ENCODE measurements at regions not wholly inside any gene's neighbourhood (a gene's known extent, or its start where the extent isn't known, plus 50 kb on each side); places are given as distances from the start of the nearest gene placed in this dataset.
A peak's percentile ranks its signal among the peaks of the same experiment; 100 is the strongest.

DNA sequence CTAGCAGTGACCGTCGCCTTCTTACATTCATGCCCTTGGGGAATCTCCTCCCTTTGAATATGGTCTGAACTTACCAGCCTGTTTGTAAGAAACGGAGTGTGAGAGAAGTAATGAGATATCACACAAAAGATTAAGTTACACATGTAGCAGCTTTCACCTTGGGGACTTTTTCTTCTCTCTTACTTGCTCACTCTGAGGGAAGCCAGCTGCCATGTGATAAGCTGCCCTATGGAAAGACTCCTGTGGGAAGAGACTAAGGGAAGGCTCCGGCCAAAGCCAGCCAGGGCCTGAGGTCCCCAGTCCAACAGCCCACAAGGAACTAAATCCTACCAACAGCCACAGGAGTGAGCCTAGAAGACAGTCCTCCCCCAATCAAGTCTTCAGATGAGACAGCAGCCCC lies 190.4 kb upstream of the TSC22D2 start:
- no peak overlapping the region for H3K27ac ChIP-seq
- TF ChIP-seq, protein P1, sequence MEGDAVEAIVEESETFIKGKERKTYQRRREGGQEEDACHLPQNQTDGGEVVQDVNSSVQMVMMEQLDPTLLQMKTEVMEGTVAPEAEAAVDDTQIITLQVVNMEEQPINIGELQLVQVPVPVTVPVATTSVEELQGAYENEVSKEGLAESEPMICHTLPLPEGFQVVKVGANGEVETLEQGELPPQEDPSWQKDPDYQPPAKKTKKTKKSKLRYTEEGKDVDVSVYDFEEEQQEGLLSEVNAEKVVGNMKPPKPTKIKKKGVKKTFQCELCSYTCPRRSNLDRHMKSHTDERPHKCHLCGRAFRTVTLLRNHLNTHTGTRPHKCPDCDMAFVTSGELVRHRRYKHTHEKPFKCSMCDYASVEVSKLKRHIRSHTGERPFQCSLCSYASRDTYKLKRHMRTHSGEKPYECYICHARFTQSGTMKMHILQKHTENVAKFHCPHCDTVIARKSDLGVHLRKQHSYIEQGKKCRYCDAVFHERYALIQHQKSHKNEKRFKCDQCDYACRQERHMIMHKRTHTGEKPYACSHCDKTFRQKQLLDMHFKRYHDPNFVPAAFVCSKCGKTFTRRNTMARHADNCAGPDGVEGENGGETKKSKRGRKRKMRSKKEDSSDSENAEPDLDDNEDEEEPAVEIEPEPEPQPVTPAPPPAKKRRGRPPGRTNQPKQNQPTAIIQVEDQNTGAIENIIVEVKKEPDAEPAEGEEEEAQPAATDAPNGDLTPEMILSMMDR (IDR thresholded peaks at IDR 0.05) = no peak
- ATAC-seq (no peak), DNase-seq (no peak)
- H3K36me3 ChIP-seq = no peaks in the 10 kb centered on the region
- intact Hi-C loops (cut with DNase I) = loop anchor here in 1 of 10 donors (10.0 kb wide), 1 partner anchor 253 kb away; no protein-coding TSS in a partner anchor
- peaks cover 0 to 27% (median 20%) of the 10 kb centered on the region in 9 donors for H3K4me1 ChIP-seq
- 94 to 98% methylated on average over 4 of the region's 4 CpGs for WGBS, 2 donors
- peaks cover 0 to 9% (median 0%) of the 10 kb centered on the region in 11 donors for H3K9me3 ChIP-seq
- H3K4me3 ChIP-seq = no peak overlapping the region
- H3K27me3 ChIP-seq = peaks cover 0 to 16% (median 0%) of the 10 kb centered on the region in 7 donors

DNA sequence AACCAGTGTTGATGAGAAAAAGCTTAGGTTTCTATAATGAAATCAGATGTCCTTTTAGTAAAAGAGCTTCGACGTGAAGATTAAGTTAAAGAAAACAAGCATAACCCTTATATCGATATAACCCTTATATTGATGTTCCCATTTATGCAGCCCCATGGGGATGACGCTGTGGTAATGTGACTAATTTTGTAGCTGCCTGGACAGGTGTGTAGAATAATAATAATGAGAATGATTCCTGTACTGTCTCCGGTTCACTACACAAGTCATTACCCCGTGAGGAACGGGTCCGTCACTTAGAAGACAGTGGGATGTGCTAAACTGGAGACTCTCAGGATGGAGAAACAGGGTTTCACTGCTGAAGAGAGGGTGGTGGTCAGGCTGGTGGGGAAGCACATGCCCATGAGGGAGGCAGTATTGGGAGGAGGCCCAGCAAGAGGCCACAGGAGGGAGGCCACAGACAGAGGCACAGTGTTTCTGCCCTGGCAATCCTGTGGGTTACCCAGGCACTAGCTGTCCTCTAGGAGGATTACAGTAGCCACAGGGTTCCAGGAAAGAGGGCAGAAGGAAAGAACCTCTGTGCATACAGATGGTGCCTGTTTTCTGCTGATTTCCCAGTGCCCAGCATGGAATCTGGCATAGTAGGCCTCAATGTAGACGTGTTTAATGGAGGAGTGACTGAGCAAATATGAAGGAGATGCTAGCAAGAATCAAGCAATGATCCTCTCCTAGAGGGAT lies 191.1 kb upstream of the TSC22D2 start:
- ATAC-seq = no peak
- intact Hi-C loops (cut with DNase I) = loop anchor here in 1 of 10 donors (10.0 kb wide), 1 partner anchor 252 kb away; no protein-coding TSS in a partner anchor
- no peak for DNase-seq
- H3K4me3 ChIP-seq = no peak overlapping the region
- H3K27me3 ChIP-seq = peaks cover 0 to 10% (median 0%) of the 10 kb centered on the region in 7 donors
- H3K9me3 ChIP-seq = peaks cover 0 to 9% (median 0%) of the 10 kb centered on the region in 11 donors
- H3K4me1 ChIP-seq = peaks cover 0 to 27% (median 20%) of the 10 kb centered on the region in 9 donors
- H3K27ac ChIP-seq = peak overlapping the region in 7 of 10 donors; percentile 4 to 68 (median 45)
- TF ChIP-seq, protein P1 (IDR thresholded peaks at IDR 0.05) = no peak
- WGBS, 2 donors = 91 to 93% methylated on average over 9 of the region's 9 CpGs
- H3K36me3 ChIP-seq = no peaks in the 10 kb centered on the region

DNA sequence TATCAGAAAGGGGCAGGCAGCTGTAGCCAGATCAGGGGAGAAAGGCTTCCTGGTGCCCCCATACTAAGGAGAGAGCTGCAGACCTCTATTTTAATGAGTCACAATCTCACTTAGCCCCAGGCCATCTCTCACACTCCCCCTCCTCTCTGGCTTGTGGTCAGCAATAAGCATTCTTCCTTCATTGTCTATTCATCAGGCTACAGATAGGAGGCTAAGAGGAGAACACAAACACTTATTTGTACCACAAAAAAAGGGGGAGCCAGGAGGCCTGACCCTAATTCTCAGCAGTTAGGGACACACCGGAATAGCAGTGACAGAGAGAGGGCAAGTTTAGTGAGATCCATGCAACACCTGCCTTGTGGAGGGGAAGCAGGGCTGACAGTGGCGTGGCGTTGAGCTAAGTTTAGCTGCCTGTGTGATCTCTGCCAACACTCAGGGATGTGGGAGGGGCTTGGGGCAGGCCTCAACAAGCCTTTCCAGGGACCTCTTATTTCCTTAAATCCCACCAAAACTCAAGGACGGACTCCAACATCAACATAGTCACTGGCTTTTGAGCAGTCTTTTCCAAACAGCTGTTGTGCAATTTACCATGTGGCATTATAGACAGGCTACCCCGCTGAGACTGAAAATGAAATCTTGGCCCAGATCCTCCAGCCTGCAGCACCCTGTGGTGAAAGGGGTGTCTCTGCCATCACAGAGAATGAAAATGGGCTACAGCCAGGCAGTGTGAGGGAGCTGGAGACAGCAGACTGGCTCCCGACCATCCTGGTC lies 191.9 kb upstream of the TSC22D2 start:
- Histone ChIP-seq H3K27me3 (peaks cover 0 to 6% (median 0%) of the 10 kb centered on the region in 7 donors), H3K27ac (peak overlapping the region in 8 of 10 donors; percentile 14 to 68 (median 44)), H3K36me3 (no peaks in the 10 kb centered on the region), H3K4me3 (no peak overlapping the region), H3K9me3 (peaks cover 0 to 9% (median 0%) of the 10 kb centered on the region in 11 donors), H3K4me1 (peaks cover 0 to 24% (median 17%) of the 10 kb centered on the region in 9 donors)
- 13 to 17% methylated on average over 6 of the region's 6 CpGs for WGBS, 2 donors
- intact Hi-C loops (cut with DNase I) = loop anchor here in 1 of 10 donors (10.0 kb wide), 1 partner anchor 251 kb away; no protein-coding TSS in a partner anchor
- peak; percentile 83 to 97 (median 92) for ATAC-seq
- peak; percentile 41 to 70 for DNase-seq
- TF ChIP-seq, protein P1 (IDR thresholded peaks at IDR 0.05) = no peak

DNA sequence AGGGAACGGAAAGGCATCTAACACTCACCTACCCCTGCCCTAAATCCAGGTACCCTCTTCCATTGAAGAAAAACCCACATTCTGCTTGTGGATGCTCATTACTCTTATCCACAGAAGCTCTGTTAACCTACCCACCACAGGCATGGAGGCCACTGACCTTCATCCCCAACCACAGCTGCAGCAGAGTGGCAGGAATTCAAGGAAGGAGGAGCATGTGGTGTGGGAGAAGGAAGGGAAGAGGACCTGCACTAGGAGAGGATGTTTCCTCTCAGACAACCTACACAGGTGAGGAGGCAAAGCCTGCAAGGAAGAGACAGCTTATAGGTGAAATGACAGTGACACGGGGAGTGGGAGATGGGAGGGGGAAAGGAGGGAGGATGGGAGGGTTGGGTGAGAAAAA lies 192.5 kb upstream of the TSC22D2 start:
- no peaks in the 10 kb centered on the region for H3K36me3 ChIP-seq
- H3K4me1 ChIP-seq = peaks cover 0 to 18% (median 14%) of the 10 kb centered on the region in 9 donors
- intact Hi-C loops (cut with DNase I) = loop anchor here in 1 of 10 donors (10.0 kb wide), 1 partner anchor 251 kb away; no protein-coding TSS in a partner anchor
- peaks cover 0 to 1% (median 0%) of the 10 kb centered on the region in 7 donors for H3K27me3 ChIP-seq
- DNase-seq (no peak), ATAC-seq (no peak)
- H3K27ac ChIP-seq = peak overlapping the region in 3 of 10 donors; percentile 23 to 61 (median 39)
- TF ChIP-seq, protein P1 (IDR thresholded peaks at IDR 0.05) = no peak
- H3K4me3 ChIP-seq = no peak overlapping the region
- H3K9me3 ChIP-seq = peaks cover 0 to 9% (median 0%) of the 10 kb centered on the region in 11 donors
- WGBS, 2 donors = 61 to 78% methylated on average over 2 of the region's 2 CpGs
